HFFc6 (cell line): ENCODE measurements at regions not wholly inside any gene's neighbourhood (a gene's known extent, or its start where the extent isn't known, plus 50 kb on each side); places are given as distances from the start of the nearest gene placed in this dataset.

Experiments
- DNase-seq: peaks from one replicate; pipeline ENCODE4 v3.0.0-alpha.2; 2018
- H3K27ac Mint-ChIP-seq: 2 replicates; pipeline ENCODE4 v1.8.0; 2020; ENCODE audit warnings: mild to moderate bottlenecking, mixed read lengths
- H3K27me3 Mint-ChIP-seq: 2 replicates; pipeline ENCODE4 v1.8.0; 2021; ENCODE audit warnings: mild to moderate bottlenecking, moderate library complexity, mixed read lengths; ENCODE audit not compliant: insufficient read depth
- H3K36me3 Mint-ChIP-seq: 2 replicates; pipeline ENCODE4 v1.8.0; 2021; ENCODE audit warnings: low read depth, mixed read lengths
- H3K4me1 Mint-ChIP-seq: 2 replicates; pipeline ENCODE4 v1.8.0; 2020; ENCODE audit warnings: low read depth, mixed read lengths
- H3K4me3 Mint-ChIP-seq: 2 replicates; pipeline ENCODE4 v1.8.0; 2020; ENCODE audit warnings: mild to moderate bottlenecking, moderate library complexity, mixed read lengths
- H3K9me3 Mint-ChIP-seq: 2 replicates; pipeline ENCODE4 v1.8.0; 2020; ENCODE audit warnings: mild to moderate bottlenecking, mixed read lengths
- CTCF ChIP-seq: fragments of 200-600 bp; sonication (generic); IDR thresholded peaks from 2 replicates; pipeline ENCODE4 v1.5.0; 2021; ENCODE audit warnings: antibody characterized with exemption, mild to moderate bottlenecking

- DNase-seq = no peak
- Mint-ChIP-seq H3K27me3 (peaks cover 10% of the 10 kb centered on the region), H3K27ac (no peak overlapping the region), H3K4me3 (no peak overlapping the region), H3K9me3 (no peaks in the 10 kb centered on the region), H3K36me3 (no peaks in the 10 kb centered on the region), H3K4me1 (peaks cover 7% of the 10 kb centered on the region; the same call in 1 of the 2 replicates)
- no peak for TF ChIP-seq CTCF
These were observed 531.3 kb downstream of the QKI start for GRCh38 chr6:163945808-163946207.

- Mint-ChIP-seq H3K9me3 (peaks cover 6% of the 10 kb centered on the region; the same call in 1 of the 2 replicates), H3K4me3 (no peak overlapping the region), H3K36me3 (no peaks in the 10 kb centered on the region), H3K4me1 (peaks cover 7% of the 10 kb centered on the region; the same call in 1 of the 2 replicates), H3K27me3 (peaks cover 17% of the 10 kb centered on the region), H3K27ac (no peak overlapping the region)
- no peak for TF ChIP-seq CTCF
- DNase-seq = no peak
These were observed 530.4 kb downstream of the QKI start for GRCh38 chr6:163944897-163945296.

GRCh38 chr6:163943607-163944385 lies 529.3 kb downstream of the QKI start:
- no peak for TF ChIP-seq CTCF
- Mint-ChIP-seq H3K4me1 (peaks cover 7% of the 10 kb centered on the region; the same call in 1 of the 2 replicates), H3K9me3 (peaks cover 8% of the 10 kb centered on the region; the same call in 1 of the 2 replicates), H3K27ac (peak overlapping the region; percentile 19; the same call in 1 of the 2 replicates), H3K4me3 (peak overlapping the region; percentile 58; the same call in 1 of the 2 replicates), H3K36me3 (no peaks in the 10 kb centered on the region), H3K27me3 (peaks cover 17% of the 10 kb centered on the region)
- no peak for DNase-seq

- H3K4me1 Mint-ChIP-seq = peaks cover 7% of the 10 kb centered on the region; the same call in 1 of the 2 replicates
- peaks cover 8% of the 10 kb centered on the region; the same call in 1 of the 2 replicates for H3K9me3 Mint-ChIP-seq
- DNase-seq = no peak
- TF ChIP-seq CTCF = no peak
- no peaks in the 10 kb centered on the region for H3K36me3 Mint-ChIP-seq
- H3K27ac Mint-ChIP-seq = no peak overlapping the region
- peaks cover 15% of the 10 kb centered on the region for H3K27me3 Mint-ChIP-seq
- H3K4me3 Mint-ChIP-seq = no peak overlapping the region
These were observed 528.3 kb downstream of the QKI start for GRCh38 chr6:163942790-163943189.

- Mint-ChIP-seq H3K4me1 (peaks cover 7% of the 10 kb centered on the region; the same call in 1 of the 2 replicates), H3K36me3 (no peaks in the 10 kb centered on the region), H3K4me3 (peak overlapping the region; percentile 18; the same call in 1 of the 2 replicates), H3K27ac (no peak overlapping the region), H3K9me3 (peaks cover 8% of the 10 kb centered on the region; the same call in 1 of the 2 replicates), H3K27me3 (peaks cover 15% of the 10 kb centered on the region)
- DNase-seq = no peak
- no peak for TF ChIP-seq CTCF
These were observed 527.1 kb downstream of the QKI start for GRCh38 chr6:163941624-163941976.
